HG03025 (cell line): ENCODE measurements at regions not wholly inside any gene's neighbourhood (a gene's known extent, or its start where the extent isn't known, plus 50 kb on each side); places are given as distances from the start of the nearest gene placed in this dataset.

ENCODE experiments used
- ATAC-seq: cut with Tn5 transposase; IDR thresholded peaks from one replicate; pipeline ENCODE4 v1.9.1; 2021; ENCODE audit warnings: mild to moderate bottlenecking, moderate library complexity; ENCODE audit not compliant: unreplicated experiment, low FRiP score

GRCh38 chr20:6882561-6883291 is 115.2 kb downstream of the BMP2 start:
- no peak for ATAC-seq

GRCh38 chr20:6884114-6884513 is 116.6 kb downstream of the BMP2 start:
- ATAC-seq = no peak

- no peak for ATAC-seq
Observed at GRCh38 chr20:6886065-6886729, 118.7 kb downstream of the BMP2 start.

- ATAC-seq = no peak
Observed at GRCh38 chr20:6887966-6888365, 120.5 kb downstream of the BMP2 start.

- ATAC-seq = no peak
Observed at GRCh38 chr20:6888736-6889395, 121.4 kb downstream of the BMP2 start.

GRCh38 chr20:6892724-6893123 is 125.2 kb downstream of the BMP2 start:
- ATAC-seq = no peak

GRCh38 chr20:6898928-6899327 is 131.4 kb downstream of the BMP2 start:
- ATAC-seq = no peak

- ATAC-seq = no peak
Observed at GRCh38 chr20:6906871-6907270, 139.4 kb downstream of the BMP2 start.

- ATAC-seq = no peak
Observed at GRCh38 chr20:6908673-6909072, 141.2 kb downstream of the BMP2 start.

- ATAC-seq = no peak
Observed at GRCh38 chr20:6909608-6910007, 142.1 kb downstream of the BMP2 start.

GRCh38 chr20:6914986-6915385 is 147.5 kb downstream of the BMP2 start:
- ATAC-seq = no peak

GRCh38 chr20:6916938-6917337 is 149.5 kb downstream of the BMP2 start:
- no peak for ATAC-seq

- ATAC-seq = no peak
Observed at GRCh38 chr20:6919792-6920468, 152.4 kb downstream of the BMP2 start.

- ATAC-seq = no peak
Observed at GRCh38 chr20:6920991-6921613, 153.6 kb downstream of the BMP2 start.

GRCh38 chr20:6921717-6922386 is 154.4 kb downstream of the BMP2 start:
- ATAC-seq = no peak

GRCh38 chr20:6924681-6925080 is 157.2 kb downstream of the BMP2 start:
- ATAC-seq = no peak

GRCh38 chr20:6925744-6926278 is 158.3 kb downstream of the BMP2 start:
- ATAC-seq = no peak

- no peak for ATAC-seq
Observed at GRCh38 chr20:6940048-6940447, 172.6 kb downstream of the BMP2 start.

GRCh38 chr20:6940876-6941275 is 173.4 kb downstream of the BMP2 start:
- no peak for ATAC-seq

- ATAC-seq = no peak
Observed at GRCh38 chr20:6941571-6941970, 174.1 kb downstream of the BMP2 start.
